ENCODE measurements at regions not wholly inside any gene's neighbourhood (a gene's known extent, or its start where the extent isn't known, plus 50 kb on each side); places are given as distances from the start of the nearest gene placed in this dataset.

DNA sequence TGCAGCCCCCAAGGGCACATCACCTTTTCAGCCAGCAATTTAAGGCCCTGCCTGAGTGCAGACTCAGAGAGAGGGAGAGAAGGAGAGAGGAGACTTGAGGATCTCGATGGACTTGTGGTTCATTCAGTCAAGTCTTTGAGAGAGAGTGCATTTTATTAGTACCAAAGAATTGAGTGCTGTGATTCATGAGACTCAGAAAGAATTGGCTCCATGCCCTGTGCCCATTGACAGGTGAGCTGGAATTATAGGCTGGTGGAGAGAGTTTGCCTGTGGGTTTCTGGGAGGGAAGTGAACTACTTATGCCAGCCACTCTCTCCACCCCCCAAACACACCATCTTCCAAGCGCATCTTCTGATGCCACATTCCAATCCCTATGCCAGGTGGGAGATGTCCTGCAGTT is 236.8 kb downstream of the MN1 start:
- DNase-seq (ENCODE audit: extremely low spot score in 2 of 2) = no peak
- Histone ChIP-seq H3K9me3 (no peaks in the 10 kb centered on the region), H3K27me3 (no peaks in the 10 kb centered on the region), H3K27ac (no peak overlapping the region), H3K4me3 (no peak overlapping the region), H3K4me1 (no peaks in the 10 kb centered on the region), H3K36me3 (no peaks in the 10 kb centered on the region)
- TF ChIP-seq, protein P1, sequence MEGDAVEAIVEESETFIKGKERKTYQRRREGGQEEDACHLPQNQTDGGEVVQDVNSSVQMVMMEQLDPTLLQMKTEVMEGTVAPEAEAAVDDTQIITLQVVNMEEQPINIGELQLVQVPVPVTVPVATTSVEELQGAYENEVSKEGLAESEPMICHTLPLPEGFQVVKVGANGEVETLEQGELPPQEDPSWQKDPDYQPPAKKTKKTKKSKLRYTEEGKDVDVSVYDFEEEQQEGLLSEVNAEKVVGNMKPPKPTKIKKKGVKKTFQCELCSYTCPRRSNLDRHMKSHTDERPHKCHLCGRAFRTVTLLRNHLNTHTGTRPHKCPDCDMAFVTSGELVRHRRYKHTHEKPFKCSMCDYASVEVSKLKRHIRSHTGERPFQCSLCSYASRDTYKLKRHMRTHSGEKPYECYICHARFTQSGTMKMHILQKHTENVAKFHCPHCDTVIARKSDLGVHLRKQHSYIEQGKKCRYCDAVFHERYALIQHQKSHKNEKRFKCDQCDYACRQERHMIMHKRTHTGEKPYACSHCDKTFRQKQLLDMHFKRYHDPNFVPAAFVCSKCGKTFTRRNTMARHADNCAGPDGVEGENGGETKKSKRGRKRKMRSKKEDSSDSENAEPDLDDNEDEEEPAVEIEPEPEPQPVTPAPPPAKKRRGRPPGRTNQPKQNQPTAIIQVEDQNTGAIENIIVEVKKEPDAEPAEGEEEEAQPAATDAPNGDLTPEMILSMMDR (IDR thresholded peaks at IDR 0.05) = no peak
- no peak for TF ChIP-seq POLR2A (IDR thresholded peaks at IDR 0.05)
- TF ChIP-seq POLR2AphosphoS5 (IDR thresholded peaks at IDR 0.05; ENCODE audit: insufficient read depth in 1 of 2, low read depth in 1 of 2) = no peak
- intact Hi-C loops (cut with DNase I) = no loop called here

DNA sequence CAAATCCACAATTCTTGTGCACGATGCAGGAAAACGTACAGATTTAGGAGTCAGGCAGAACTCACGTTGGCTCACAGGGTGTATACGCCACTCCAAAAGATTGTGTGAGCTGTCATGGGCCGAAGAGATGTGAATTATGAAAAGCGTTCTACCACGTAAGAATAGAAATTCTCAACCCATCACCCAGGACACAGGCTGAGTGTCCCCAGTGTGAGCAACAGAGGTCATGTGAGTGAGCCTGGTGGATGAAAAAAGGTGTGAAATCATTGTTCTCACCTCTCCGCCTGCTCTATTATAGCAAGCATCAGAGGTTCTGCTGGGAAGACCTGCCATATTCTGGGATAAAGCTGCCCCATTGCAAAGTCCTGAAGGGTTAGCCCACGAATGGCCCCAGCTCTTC is 235.0 kb downstream of the MN1 start:
- Histone ChIP-seq H3K4me1 (no peaks in the 10 kb centered on the region), H3K36me3 (no peaks in the 10 kb centered on the region), H3K4me3 (no peak overlapping the region), H3K27ac (no peak overlapping the region), H3K27me3 (no peaks in the 10 kb centered on the region), H3K9me3 (no peaks in the 10 kb centered on the region)
- TF ChIP-seq, protein P1 (IDR thresholded peaks at IDR 0.05) = no peak
- TF ChIP-seq POLR2AphosphoS5 (IDR thresholded peaks at IDR 0.05; ENCODE audit: insufficient read depth in 1 of 2, low read depth in 1 of 2) (no peak), POLR2A (IDR thresholded peaks at IDR 0.05) (no peak)
- intact Hi-C loops (cut with DNase I) = no loop called here
- DNase-seq (ENCODE audit: extremely low spot score in 2 of 2) = no peak

DNA sequence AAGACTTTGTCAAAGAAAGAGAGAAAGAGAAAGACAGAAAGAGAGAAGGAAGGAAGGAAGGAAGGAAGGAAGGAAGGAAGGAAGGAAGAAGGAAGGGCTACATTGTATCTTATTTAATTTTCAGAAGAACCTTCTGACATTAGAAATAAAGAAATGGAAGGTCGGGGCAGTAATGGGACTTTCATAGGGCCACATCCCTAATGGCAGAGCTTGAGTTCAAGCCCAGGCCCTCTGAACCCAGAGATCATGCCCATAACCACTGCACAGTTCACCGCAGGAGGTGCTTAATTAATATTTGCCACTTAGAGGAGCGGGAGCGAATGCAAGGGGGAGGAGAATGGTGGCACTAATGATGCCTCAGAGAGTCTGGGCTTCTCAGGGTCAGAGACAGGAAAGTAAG is 233.3 kb downstream of the MN1 start:
- no peaks in the 10 kb centered on the region for H3K27me3 ChIP-seq
- no peaks in the 10 kb centered on the region for H3K9me3 ChIP-seq
- H3K4me3 ChIP-seq = no peak overlapping the region
- intact Hi-C loops (cut with DNase I) = no loop called here
- no peak for DNase-seq (ENCODE audit: extremely low spot score in 2 of 2)
- H3K36me3 ChIP-seq = no peaks in the 10 kb centered on the region
- no peak for TF ChIP-seq POLR2A (IDR thresholded peaks at IDR 0.05)
- TF ChIP-seq, protein P1 (IDR thresholded peaks at IDR 0.05) = no peak
- no peak for TF ChIP-seq POLR2AphosphoS5 (IDR thresholded peaks at IDR 0.05; ENCODE audit: insufficient read depth in 1 of 2, low read depth in 1 of 2)
- no peaks in the 10 kb centered on the region for H3K4me1 ChIP-seq
- no peak overlapping the region for H3K27ac ChIP-seq

DNA sequence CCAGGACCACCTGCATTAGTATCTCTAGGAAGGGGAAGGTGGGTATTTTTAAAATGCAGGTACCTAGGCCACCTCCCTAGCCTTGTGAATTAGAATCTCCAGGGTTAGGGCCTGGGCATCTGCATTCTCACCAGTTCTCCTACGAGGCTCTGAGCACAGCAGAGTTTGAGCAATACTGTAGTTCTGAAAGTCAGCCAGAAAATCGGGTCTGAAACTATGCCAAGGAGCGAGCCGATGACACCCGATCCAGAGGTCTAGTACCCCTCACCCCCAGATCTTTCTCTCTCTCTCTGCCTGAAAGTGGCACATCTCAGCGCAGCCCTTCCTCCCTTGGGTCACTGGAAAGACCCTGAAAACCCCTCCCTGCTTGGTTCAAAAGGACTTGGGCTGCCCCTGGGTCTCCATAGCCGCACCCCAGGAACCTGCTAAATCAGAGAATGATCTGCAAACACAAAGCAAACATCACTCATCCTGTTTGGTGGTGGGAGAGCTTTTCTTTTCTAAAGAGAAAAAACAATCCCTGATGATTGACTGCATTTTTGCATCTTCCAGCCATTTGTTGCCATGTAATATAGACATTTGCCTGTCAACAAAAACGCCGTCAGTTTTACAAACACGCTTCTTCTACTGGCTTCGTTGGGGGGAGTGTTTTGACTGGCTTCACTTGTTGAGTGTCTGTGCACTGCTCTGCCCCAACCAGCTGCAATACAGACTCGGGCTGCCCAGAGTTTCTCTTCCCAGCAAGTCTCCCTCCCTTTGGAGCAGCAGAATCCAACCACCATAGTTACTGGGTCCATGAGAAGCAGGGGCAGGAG is 229.9 kb downstream of the MN1 start:
- Histone ChIP-seq H3K36me3 (no peaks in the 10 kb centered on the region), H3K27me3 (no peaks in the 10 kb centered on the region), H3K27ac (no peak overlapping the region), H3K4me1 (peaks cover 5% of the 10 kb centered on the region), H3K9me3 (no peaks in the 10 kb centered on the region), H3K4me3 (no peak overlapping the region)
- DNase-seq (ENCODE audit: extremely low spot score in 2 of 2) = no peak
- TF ChIP-seq POLR2A (IDR thresholded peaks at IDR 0.05) = no peak
- TF ChIP-seq, protein P1 (IDR thresholded peaks at IDR 0.05) = no peak
- no peak for TF ChIP-seq POLR2AphosphoS5 (IDR thresholded peaks at IDR 0.05; ENCODE audit: insufficient read depth in 1 of 2, low read depth in 1 of 2)
- intact Hi-C loops (cut with DNase I) = no loop called here

DNA sequence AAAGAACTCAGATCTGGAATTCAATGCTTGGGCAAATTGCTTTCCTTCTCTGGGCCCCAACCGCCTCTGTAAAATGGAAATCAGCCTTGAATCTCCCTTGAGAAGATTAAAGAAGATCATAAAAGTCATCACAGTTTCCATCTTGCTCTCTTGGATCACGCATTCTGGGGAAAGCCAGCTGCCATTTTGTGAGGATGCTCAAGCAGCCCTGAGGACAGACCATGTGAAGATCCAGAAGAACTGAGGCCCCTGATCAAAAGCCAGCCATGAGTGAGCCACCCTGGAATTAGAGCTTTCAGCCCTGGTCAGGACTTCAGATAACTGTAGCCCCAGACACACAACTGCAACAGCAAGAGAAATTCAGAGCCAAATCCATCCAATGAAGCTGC is 229.3 kb downstream of the MN1 start:
- no peak overlapping the region for H3K27ac ChIP-seq
- no peaks in the 10 kb centered on the region for H3K27me3 ChIP-seq
- intact Hi-C loops (cut with DNase I) = no loop called here
- TF ChIP-seq POLR2AphosphoS5 (IDR thresholded peaks at IDR 0.05; ENCODE audit: insufficient read depth in 1 of 2, low read depth in 1 of 2) (no peak), POLR2A (IDR thresholded peaks at IDR 0.05) (no peak)
- TF ChIP-seq, protein P1 (IDR thresholded peaks at IDR 0.05) = no peak
- DNase-seq (ENCODE audit: extremely low spot score in 2 of 2) = no peak
- H3K4me1 ChIP-seq = peaks cover 10% of the 10 kb centered on the region
- H3K9me3 ChIP-seq = no peaks in the 10 kb centered on the region
- H3K36me3 ChIP-seq = no peaks in the 10 kb centered on the region
- no peak overlapping the region for H3K4me3 ChIP-seq

Measured in vagina (tissue), 2 donors.